HG02759 (cell line): ENCODE measurements at regions not wholly inside any gene's neighbourhood (a gene's known extent, or its start where the extent isn't known, plus 50 kb on each side); places are given as distances from the start of the nearest gene placed in this dataset.

Experiments
- ATAC-seq: cut with Tn5 transposase; IDR thresholded peaks from one replicate; pipeline ENCODE4 v1.9.1; 2021; ENCODE audit warnings: mild to moderate bottlenecking, moderate library complexity; ENCODE audit not compliant: unreplicated experiment

DNA sequence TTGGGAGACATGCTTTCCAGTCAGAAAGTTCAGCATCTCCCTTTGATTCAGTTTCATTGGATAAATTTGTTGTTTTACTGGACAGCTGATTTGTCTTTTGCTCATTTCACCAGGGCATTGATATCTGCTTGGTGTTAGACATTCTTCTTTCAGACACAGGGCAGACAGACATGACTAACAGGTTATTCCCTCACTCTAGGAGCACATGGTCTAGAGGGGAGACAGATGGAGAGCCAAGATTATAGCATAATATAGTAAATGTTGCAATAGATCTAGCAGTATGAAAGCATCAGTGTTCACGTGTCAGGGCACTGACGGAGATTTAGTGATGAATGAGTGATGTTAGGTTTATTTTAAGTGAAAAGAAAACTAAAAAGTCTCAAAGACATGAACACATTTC, 187.0 kb upstream of the CYRIA start:
- ATAC-seq = no peak

- no peak for ATAC-seq
Observed at GRCh38 chr2:16851126-16851525, 185.5 kb upstream of the CYRIA start.

- no peak for ATAC-seq
Observed at GRCh38 chr2:16840496-16841172, 175.0 kb upstream of the CYRIA start.

DNA sequence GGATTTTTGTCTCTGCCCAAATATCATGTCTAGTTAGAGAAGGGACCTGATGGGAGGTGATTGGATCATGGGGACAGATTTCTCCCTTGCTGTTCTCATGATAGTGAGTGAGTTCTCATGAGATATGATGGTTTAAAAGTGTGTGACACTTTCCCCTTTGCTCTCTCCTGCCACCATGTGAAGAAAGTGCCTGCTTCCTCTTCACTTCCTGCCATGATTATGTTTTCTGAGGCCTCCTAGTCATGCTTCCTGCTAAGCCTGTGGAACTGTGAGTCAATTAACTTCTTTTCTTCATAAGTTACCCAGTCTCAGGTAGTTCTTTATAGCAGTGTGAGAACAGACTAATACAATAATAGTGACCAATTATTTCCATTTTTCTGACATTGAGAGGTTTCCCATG, 167.3 kb upstream of the CYRIA start:
- ATAC-seq = no peak

DNA sequence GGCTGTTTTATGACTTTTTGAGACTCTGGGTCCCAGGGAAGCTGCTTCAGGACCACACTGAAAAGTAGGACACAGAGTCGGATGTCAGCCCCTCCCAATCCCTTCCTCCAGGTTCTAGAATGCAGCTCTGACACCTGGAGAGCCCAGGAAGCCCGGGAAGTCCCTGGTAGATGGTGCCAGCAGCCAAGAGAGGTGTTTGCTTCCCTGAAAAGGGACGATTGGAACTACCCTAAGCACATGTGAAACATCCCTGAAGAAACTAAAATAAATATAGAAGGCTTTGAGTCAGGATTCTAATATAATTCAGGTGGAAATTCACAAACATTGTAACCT, 163.2 kb upstream of the CYRIA start:
- no peak for ATAC-seq

- no peak for ATAC-seq
Observed at GRCh38 chr2:16828044-16828827, 162.6 kb upstream of the CYRIA start.

DNA sequence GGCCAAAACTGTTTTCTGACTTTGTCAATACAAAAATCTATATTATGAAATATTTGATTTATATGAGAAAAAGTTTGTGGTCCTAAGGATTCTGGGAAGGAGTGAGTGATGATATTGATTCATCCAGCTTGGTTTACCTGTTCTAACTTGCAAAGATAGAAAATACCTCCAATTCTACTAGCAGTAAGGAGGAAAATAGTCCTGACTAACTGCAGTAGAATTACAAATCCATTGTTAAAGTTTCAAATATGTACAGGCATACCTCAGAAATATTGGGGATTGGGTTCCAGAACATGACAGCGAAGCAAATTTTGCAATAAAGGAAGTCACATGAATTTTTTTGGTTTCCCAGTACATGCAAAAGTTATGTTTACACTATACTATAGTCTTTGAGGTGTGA, 158.8 kb upstream of the CYRIA start:
- ATAC-seq = no peak

DNA sequence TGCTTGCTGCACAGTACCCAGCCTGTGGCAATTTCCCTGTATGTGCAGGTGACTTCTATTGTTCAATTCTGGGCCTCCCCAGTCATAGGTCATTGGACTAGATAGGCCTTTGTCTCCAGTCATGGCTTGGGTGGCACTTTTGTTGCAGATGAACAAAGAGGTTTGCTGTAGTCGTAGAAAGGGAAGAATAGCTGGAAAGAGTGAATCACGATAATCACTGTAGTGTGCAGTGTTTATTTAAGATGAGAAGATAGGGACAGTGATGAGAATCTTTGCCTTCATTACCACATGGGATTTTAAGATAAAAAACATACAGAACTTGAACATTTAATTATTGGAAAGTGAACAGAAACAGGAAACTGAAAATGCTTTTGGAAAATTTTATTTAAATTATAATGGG, 156.1 kb upstream of the CYRIA start:
- no peak for ATAC-seq

DNA sequence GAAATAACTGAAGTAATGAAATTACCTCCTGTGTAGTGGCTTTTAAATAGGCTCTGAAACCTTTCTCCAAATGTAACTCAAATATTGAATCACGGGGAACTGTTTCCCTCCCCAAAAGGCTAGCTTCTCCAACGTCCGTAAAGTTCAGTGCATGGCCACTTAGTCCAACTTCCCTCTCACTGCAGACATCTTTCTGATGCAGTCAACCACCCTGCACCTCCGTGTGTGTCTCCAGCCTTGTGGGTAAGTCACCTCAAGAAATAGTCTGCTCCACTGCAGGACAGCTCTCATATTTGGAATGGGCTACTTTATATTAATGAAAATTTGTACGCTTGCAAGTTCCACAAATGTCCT, 152.5 kb upstream of the CYRIA start:
- ATAC-seq = no peak

GRCh38 chr2:16817305-16818202, 151.9 kb upstream of the CYRIA start:
- ATAC-seq = no peak

- ATAC-seq = no peak
Observed at GRCh38 chr2:16816522-16816921, 150.9 kb upstream of the CYRIA start.

DNA sequence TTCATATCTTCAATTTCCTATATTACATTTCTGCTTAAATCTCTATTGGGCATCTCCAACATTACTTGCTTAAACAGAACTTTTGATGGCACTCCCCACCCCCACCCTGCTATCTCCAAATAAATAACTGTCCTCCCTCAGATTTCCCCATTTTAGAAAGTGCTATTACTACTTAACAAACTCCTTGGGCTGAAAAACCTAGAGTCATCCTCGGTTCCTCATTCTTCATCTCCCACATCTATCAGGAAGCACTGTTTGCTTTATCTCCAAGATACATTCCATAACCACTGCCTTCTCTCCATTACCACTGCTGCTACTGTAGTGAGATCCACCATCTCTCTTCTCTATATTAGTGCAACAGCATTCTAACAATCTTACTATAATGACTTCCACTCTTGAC, 150.4 kb upstream of the CYRIA start:
- ATAC-seq = no peak

DNA sequence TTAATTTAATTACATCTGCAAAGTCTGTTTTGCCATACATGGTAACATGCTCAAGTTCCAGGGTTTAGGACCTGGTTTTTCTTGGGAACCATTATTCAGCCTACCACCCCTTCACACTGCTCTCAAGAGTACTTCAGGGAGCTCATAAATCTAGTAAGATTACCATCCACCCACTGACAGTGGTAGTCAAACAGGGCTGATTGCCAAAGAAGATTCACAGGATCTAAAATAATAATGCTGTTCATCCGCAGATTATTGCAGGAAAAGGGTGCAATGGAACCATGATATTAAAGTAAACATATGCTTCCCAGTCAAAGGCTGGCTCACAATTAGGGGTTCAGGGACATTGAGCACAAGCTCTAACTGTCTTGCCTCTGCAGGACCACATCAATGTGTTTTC, 148.0 kb upstream of the CYRIA start:
- no peak for ATAC-seq

GRCh38 chr2:16798472-16798871, 132.8 kb upstream of the CYRIA start:
- no peak for ATAC-seq

- no peak for ATAC-seq
Observed at GRCh38 chr2:16791496-16791895, 125.9 kb upstream of the CYRIA start.

DNA sequence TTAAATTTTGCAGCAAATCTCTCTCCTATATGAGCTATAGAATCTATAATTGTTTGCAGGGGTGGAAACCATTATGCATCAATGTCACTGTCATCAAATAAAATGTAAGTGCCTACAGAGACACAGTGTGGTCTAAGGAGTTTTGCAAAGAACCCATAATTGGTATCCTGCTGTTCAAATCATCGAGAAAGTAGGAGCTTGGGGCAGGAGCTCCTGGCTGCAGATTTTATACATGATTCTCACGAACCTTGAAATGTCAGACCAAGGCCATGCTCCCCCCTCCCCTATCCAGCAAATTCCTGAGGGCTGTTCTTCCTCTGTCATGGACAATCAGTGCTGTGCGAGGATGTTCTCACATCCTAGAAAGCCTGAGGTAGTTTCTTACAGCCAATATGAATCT, 119.5 kb upstream of the CYRIA start:
- ATAC-seq = no peak

DNA sequence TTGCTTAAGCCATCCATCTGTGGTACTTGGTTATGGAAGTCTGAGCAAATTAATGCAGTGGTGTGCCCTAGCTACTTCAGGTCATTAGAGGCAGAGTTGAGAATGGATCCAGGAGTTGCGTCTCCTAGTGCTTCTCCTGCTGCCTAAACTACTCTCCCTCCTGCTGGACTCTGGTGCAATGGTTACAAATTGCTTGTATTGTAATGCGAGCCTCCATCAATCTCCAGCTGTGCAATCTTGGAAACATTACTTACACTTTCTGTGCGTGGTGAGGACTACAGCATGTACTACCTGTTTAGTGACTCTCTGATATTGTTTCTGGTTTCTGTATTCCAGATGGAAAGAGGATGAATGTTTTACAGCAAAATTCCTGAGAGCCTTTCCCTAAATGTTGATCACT, 119.0 kb upstream of the CYRIA start:
- ATAC-seq = no peak

DNA sequence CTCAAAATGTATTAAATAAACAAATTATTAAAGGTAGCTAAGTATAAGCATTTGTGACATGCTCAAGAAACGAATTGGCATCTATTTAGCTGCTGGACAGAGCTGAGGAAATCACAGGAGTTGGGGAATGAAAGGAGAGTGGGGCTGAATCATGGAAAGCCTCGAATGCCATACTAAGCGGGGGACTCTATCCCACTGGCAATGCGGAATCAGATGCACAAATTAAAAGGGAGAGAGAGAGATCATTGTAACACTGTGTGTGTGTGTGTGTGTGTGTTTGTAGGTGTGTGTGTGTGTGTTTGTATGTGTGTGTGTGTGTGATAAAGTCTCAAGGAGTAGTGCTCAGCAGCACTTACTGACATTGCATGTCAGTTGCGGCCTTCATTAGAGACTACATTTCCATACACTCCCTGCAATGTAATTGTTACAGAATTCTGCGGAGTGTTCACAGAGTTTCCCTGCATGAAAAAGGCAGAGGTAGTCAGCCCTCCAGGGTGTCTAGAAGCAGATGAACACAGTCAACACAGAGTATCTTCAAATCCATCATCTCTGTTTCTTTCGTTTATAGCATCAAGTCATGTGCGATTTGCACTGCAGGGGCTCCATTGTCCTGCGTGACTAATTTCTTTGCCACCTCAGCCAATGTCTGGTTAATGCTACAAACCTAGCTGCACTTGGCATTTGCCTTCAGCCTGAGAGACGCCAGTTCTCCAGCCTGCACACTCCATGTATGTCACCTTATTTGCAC, 111.7 kb upstream of the CYRIA start:
- no peak for ATAC-seq

- no peak for ATAC-seq
Observed at GRCh38 chr2:16775899-16776231, 110.2 kb upstream of the CYRIA start.

DNA sequence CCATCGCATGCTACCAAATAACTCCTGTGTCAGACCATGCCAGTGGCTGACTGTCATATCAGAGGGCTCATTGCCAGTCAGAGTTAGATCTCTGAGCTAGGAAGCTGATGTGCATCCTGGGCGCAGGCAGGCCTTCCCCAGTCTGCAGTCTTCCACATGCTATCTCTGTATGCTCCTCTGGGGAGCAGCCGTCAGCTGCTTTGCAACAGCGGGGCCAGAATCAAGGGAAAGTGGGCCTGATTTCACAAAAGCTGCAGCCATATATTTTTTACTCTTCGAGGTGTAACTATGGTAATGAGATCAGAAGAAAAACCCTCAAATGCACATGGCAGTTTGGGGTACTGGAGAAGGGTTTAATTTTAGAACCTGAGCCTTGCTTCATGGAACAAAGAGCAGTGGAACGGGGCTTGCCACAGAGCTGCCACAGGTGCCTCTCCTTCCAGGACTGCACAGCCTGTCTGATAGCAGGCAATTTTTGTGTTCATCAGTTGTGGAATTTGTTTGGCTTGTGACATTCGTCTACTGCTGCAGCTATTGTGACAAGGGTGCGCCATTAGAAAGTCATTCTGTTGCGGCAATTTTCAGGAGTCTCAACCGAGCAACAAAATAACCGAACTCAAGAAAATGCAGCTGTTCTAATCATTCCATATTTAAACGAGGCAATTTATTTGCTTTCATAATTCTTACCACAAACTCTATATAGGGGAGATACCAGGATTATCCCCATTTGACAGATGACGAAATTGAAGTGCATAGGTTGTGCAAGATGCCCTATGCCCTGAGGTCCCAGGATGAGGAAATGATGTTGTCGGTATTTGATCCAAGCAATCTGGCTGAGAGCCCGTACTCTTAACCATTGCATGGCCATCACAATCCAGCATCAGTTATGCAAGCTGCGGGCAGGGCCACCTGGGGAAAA, 109.6 kb upstream of the CYRIA start:
- ATAC-seq = no peak
